HEK293 (cell line): ENCODE measurements at regions not wholly inside any gene's neighbourhood (a gene's known extent, or its start where the extent isn't known, plus 50 kb on each side); places are given as distances from the start of the nearest gene placed in this dataset.

Experiments used
- CTCF ChIA-PET: fragments of 350-600 bp; formaldehyde crosslinking; extraction: SDS; loops from one replicate; lab custom pipeline; 2021; ENCODE audit warnings: antibody characterized with exemption; lab: Yijun Ruan, JAX
- POLR2A ChIA-PET: fragments of 300-600 bp; formaldehyde crosslinking; extraction: SDS; loops from one replicate; lab custom pipeline; 2020; ENCODE audit warnings: antibody characterized with exemption, inconsistent platforms; lab: Yijun Ruan, JAX
- H3K27ac ChIP-seq: fragments of 200-500 bp; sonication (Bioruptor generic); 2 replicates; pipeline ENCODE4 v1.5.1; 2014; ENCODE audit warnings: low read depth, low read length, control low read depth, inconsistent platforms; ENCODE audit errors: extremely low read depth
- H3K36me3 ChIP-seq, 2 experiments: fragments of 200-500 bp in 1 of 2; sonication (Bioruptor generic) in 1 of 2; 1 replicate in 1 of 2; 2 replicates in 1 of 2; pipeline ENCODE4 v1.5.1; 2014 to 2017; ENCODE audit warnings: inconsistent platforms in 2 of 2, low read length in 2 of 2; ENCODE audit not compliant: control insufficient read depth in 2 of 2, insufficient read depth in 1 of 2
- H3K4me1 ChIP-seq: fragments of 200-500 bp; sonication (Bioruptor generic); 2 replicates; pipeline ENCODE4 v1.5.1; 2014; ENCODE audit warnings: mild to moderate bottlenecking, low read length, inconsistent platforms; ENCODE audit not compliant: control insufficient read depth, insufficient read depth
- H3K4me3 ChIP-seq: 2 replicates; pipeline ENCODE4 v1.5.1; 2011; ENCODE audit warnings: low read depth, mild to moderate bottlenecking, control low read depth, low read length, moderate library complexity
- H3K9me3 ChIP-seq: fragments of 200-500 bp; sonication (Bioruptor generic); 2 replicates; pipeline ENCODE4 v1.5.1; 2014; ENCODE audit warnings: low read depth, low read length, inconsistent platforms; ENCODE audit not compliant: control insufficient read depth, insufficient read depth
- HOXC10 ChIP-seq: sonication (generic); formaldehyde crosslinking; IDR thresholded peaks from 2 replicates; pipeline ENCODE4 v1.8.1; 2023; ENCODE audit warnings: mild to moderate bottlenecking, missing genetic modification reagents
- SCRT1 ChIP-seq: fragments of 450-650 bp; formaldehyde crosslinking; IDR thresholded peaks from 2 replicates; pipeline ENCODE4 v1.5.1; 2016; ENCODE audit warnings: missing biosample characterization, missing genetic modification characterization, borderline replicate concordance
- YY2 ChIP-seq: fragments of 450-650 bp; formaldehyde crosslinking; IDR thresholded peaks from 2 replicates; pipeline ENCODE4 v1.5.1; 2016; ENCODE audit warnings: missing biosample characterization, missing genetic modification characterization
- ZNF140 ChIP-seq: fragments of 450-650 bp; formaldehyde crosslinking; IDR thresholded peaks from 2 replicates; pipeline ENCODE4 v1.5.1; 2016; ENCODE audit warnings: missing biosample characterization, missing genetic modification characterization
- ZNF2 ChIP-seq: fragments of 450-650 bp; formaldehyde crosslinking; IDR thresholded peaks from 2 replicates; pipeline ENCODE4 v1.5.1; 2016; ENCODE audit warnings: missing biosample characterization, missing genetic modification characterization
- ZNF24 ChIP-seq: fragments of 450-650 bp; formaldehyde crosslinking; IDR thresholded peaks from 2 replicates; pipeline ENCODE4 v1.5.1; 2016; ENCODE audit warnings: missing biosample characterization, missing genetic modification characterization
- ZNF292 ChIP-seq: fragments of 450-650 bp; formaldehyde crosslinking; IDR thresholded peaks from 2 replicates; pipeline ENCODE4 v1.5.1; 2016; ENCODE audit warnings: low read depth, missing biosample characterization, missing genetic modification characterization, borderline replicate concordance
- ZNF350 ChIP-seq: fragments of 450-650 bp; formaldehyde crosslinking; IDR thresholded peaks from 2 replicates; pipeline ENCODE4 v1.5.0; 2017; ENCODE audit warnings: missing biosample characterization, mild to moderate bottlenecking, missing genetic modification characterization
- ZNF37A ChIP-seq: fragments of 450-650 bp; IDR thresholded peaks from 2 replicates; pipeline ENCODE4 v1.5.1; 2018; ENCODE audit warnings: missing biosample characterization, missing genetic modification characterization
- ZNF426 ChIP-seq: fragments of 450-650 bp; formaldehyde crosslinking; IDR thresholded peaks from 2 replicates; pipeline ENCODE4 v1.5.1; 2017; ENCODE audit warnings: missing biosample characterization, missing genetic modification characterization, mild to moderate bottlenecking, inconsistent platforms, moderate library complexity
- ZNF530 ChIP-seq: fragments of 450-650 bp; formaldehyde crosslinking; IDR thresholded peaks from 2 replicates; pipeline ENCODE4 v1.5.1; 2016; ENCODE audit warnings: low read depth, missing biosample characterization, missing genetic modification characterization
- ZNF544 ChIP-seq: fragments of 450-650 bp; formaldehyde crosslinking; IDR thresholded peaks from 2 replicates; pipeline ENCODE4 v1.5.0; 2017; ENCODE audit warnings: missing biosample characterization, missing genetic modification characterization
- ZNF561 ChIP-seq: fragments of 450-650 bp; IDR thresholded peaks from 2 replicates; pipeline ENCODE4 v1.5.1; 2018; ENCODE audit warnings: missing biosample characterization, missing genetic modification characterization, borderline replicate concordance
- ZNF600 ChIP-seq: fragments of 450-650 bp; formaldehyde crosslinking; IDR thresholded peaks from 2 replicates; pipeline ENCODE4 v1.5.1; 2016; ENCODE audit warnings: missing biosample characterization, missing genetic modification characterization
- ZNF626 ChIP-seq: fragments of 450-650 bp; sonication (Bioruptor Pico); formaldehyde crosslinking; IDR thresholded peaks from 2 replicates; pipeline ENCODE4 v1.5.1; 2018; ENCODE audit warnings: missing biosample characterization, missing genetic modification characterization, inconsistent platforms
- ZNF629 ChIP-seq: fragments of 450-650 bp; formaldehyde crosslinking; IDR thresholded peaks from 2 replicates; pipeline ENCODE4 v1.5.1; 2017; ENCODE audit warnings: missing biosample characterization, missing genetic modification characterization
- ZNF791 ChIP-seq: fragments of 450-650 bp; formaldehyde crosslinking; IDR thresholded peaks from 2 replicates; pipeline ENCODE4 v1.5.1; 2016; ENCODE audit warnings: missing biosample characterization, missing genetic modification characterization
- ZSCAN23 ChIP-seq: fragments of 450-650 bp; formaldehyde crosslinking; IDR thresholded peaks from 2 replicates; pipeline ENCODE4 v1.5.1; 2016; ENCODE audit warnings: missing biosample characterization, missing genetic modification characterization
- TF ChIP-seq, protein P1 (sequence below): fragments of 450-650 bp; formaldehyde crosslinking; IDR thresholded peaks from 2 replicates; pipeline ENCODE4 v1.5.1; 2016; ENCODE audit warnings: missing biosample characterization, missing genetic modification characterization, low read depth
- TF ChIP-seq, protein P2 (sequence below): fragments of 450-650 bp; formaldehyde crosslinking; optimal IDR thresholded peaks from 2 replicates; pipeline ENCODE3; 2016; ENCODE audit warnings: missing biosample characterization, mild to moderate bottlenecking, missing genetic modification characterization
- TF ChIP-seq, protein P3 (sequence below): fragments of 450-650 bp; formaldehyde crosslinking; IDR thresholded peaks from 2 replicates; pipeline ENCODE4 v1.5.1; 2016; ENCODE audit warnings: missing biosample characterization, missing genetic modification characterization
- TF ChIP-seq, protein P4 (sequence below): fragments of 450-650 bp; formaldehyde crosslinking; IDR thresholded peaks from 2 replicates; pipeline ENCODE4 v1.5.1; 2016; ENCODE audit warnings: missing biosample characterization, missing genetic modification characterization
- TF ChIP-seq, protein P5 (sequence below): fragments of 450-650 bp; formaldehyde crosslinking; IDR thresholded peaks from 2 replicates; pipeline ENCODE4 v1.5.1; 2016; ENCODE audit warnings: missing biosample characterization, missing genetic modification characterization

GRCh38 chr13:33582121-33582520 lies 235.8 kb upstream of the RFC3 start (continued):
- TF ChIP-seq SCRT1 (no peak), ZNF544 (tag by site-specific recombination) (no peak), ZNF426 (tag by site-specific recombination) (no peak)
- TF ChIP-seq, protein P1, sequence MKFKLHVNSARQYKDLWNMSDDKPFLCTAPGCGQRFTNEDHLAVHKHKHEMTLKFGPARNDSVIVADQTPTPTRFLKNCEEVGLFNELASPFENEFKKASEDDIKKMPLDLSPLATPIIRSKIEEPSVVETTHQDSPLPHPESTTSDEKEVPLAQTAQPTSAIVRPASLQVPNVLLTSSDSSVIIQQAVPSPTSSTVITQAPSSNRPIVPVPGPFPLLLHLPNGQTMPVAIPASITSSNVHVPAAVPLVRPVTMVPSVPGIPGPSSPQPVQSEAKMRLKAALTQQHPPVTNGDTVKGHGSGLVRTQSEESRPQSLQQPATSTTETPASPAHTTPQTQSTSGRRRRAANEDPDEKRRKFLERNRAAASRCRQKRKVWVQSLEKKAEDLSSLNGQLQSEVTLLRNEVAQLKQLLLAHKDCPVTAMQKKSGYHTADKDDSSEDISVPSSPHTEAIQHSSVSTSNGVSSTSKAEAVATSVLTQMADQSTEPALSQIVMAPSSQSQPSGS (tag by site-specific recombination), result no peak
- TF ChIP-seq, protein P2, sequence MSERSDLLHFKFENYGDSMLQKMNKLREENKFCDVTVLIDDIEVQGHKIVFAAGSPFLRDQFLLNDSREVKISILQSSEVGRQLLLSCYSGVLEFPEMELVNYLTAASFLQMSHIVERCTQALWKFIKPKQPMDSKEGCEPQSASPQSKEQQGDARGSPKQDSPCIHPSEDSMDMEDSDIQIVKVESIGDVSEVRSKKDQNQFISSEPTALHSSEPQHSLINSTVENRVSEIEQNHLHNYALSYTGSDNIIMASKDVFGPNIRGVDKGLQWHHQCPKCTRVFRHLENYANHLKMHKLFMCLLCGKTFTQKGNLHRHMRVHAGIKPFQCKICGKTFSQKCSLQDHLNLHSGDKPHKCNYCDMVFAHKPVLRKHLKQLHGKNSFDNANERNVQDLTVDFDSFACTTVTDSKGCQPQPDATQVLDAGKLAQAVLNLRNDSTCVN (tag by site-specific recombination), result no peak

GRCh38 chr13:33583398-33583797 lies 234.6 kb upstream of the RFC3 start:
- H3K27ac ChIP-seq, result no peak overlapping the region
- no peaks in the 10 kb centered on the region for H3K36me3 ChIP-seq
- POLR2A ChIA-PET, result no interaction called here
- no peak overlapping the region for H3K4me3 ChIP-seq
- H3K4me1 ChIP-seq, result no peaks in the 10 kb centered on the region
- TF ChIP-seq ZNF530 (tag by site-specific recombination), result no peak
- TF ChIP-seq, all 188 proteins: peak for 0
- no peaks in the 10 kb centered on the region for H3K9me3 ChIP-seq
- CTCF ChIA-PET, result no interaction called here

GRCh38 chr13:33590936-33591335 lies 227.0 kb upstream of the RFC3 start:
- ChIA-PET POLR2A (no interaction called here), CTCF (no interaction called here)
- Histone ChIP-seq H3K4me1 (no peaks in the 10 kb centered on the region), H3K4me3 (no peak overlapping the region), H3K9me3 (no peaks in the 10 kb centered on the region), H3K36me3 (no peaks in the 10 kb centered on the region), H3K27ac (no peak overlapping the region)
- no peak for TF ChIP-seq ZNF791 (tag by site-specific recombination)
- TF ChIP-seq ZNF626 (tag by site-specific recombination), result no peak
- no peak for TF ChIP-seq ZNF292 (tag by site-specific recombination)
- TF ChIP-seq ZNF2 (tag by site-specific recombination), result no peak
- TF ChIP-seq, protein P3, sequence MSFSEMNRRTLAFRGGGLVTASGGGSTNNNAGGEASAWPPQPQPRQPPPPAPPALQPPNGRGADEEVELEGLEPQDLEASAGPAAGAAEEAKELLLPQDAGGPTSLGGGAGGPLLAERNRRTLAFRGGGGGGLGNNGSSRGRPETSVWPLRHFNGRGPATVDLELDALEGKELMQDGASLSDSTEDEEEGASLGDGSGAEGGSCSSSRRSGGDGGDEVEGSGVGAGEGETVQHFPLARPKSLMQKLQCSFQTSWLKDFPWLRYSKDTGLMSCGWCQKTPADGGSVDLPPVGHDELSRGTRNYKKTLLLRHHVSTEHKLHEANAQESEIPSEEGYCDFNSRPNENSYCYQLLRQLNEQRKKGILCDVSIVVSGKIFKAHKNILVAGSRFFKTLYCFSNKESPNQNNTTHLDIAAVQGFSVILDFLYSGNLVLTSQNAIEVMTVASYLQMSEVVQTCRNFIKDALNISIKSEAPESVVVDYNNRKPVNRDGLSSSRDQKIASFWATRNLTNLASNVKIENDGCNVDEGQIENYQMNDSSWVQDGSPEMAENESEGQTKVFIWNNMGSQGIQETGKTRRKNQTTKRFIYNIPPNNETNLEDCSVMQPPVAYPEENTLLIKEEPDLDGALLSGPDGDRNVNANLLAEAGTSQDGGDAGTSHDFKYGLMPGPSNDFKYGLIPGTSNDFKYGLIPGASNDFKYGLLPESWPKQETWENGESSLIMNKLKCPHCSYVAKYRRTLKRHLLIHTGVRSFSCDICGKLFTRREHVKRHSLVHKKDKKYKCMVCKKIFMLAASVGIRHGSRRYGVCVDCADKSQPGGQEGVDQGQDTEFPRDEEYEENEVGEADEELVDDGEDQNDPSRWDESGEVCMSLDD (tag by site-specific recombination), result no peak
- no peak for TF ChIP-seq ZNF24
- TF ChIP-seq ZNF629, result no peak
- no peak for TF ChIP-seq YY2 (tag by site-specific recombination)
- TF ChIP-seq ZSCAN23 (tag by site-specific recombination), result no peak
- TF ChIP-seq ZNF600, result no peak
- no peak for TF ChIP-seq ZNF140 (tag by site-specific recombination)
- no peak for TF ChIP-seq ZNF561 (tag by site-specific recombination)
- TF ChIP-seq HOXC10 (CRISPR knock-in tag), result no peak
- TF ChIP-seq, protein P4, sequence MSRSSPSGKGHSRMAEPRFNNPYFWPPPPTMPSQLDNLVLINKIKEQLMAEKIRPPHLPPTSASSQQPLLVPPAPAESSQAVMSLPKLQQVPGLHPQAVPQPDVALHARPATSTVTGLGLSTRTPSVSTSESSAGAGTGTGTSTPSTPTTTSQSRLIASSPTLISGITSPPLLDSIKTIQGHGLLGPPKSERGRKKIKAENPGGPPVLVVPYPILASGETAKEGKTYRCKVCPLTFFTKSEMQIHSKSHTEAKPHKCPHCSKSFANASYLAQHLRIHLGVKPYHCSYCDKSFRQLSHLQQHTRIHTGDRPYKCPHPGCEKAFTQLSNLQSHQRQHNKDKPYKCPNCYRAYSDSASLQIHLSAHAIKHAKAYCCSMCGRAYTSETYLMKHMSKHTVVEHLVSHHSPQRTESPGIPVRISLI (tag by site-specific recombination), result no peak
- TF ChIP-seq, protein P5, sequence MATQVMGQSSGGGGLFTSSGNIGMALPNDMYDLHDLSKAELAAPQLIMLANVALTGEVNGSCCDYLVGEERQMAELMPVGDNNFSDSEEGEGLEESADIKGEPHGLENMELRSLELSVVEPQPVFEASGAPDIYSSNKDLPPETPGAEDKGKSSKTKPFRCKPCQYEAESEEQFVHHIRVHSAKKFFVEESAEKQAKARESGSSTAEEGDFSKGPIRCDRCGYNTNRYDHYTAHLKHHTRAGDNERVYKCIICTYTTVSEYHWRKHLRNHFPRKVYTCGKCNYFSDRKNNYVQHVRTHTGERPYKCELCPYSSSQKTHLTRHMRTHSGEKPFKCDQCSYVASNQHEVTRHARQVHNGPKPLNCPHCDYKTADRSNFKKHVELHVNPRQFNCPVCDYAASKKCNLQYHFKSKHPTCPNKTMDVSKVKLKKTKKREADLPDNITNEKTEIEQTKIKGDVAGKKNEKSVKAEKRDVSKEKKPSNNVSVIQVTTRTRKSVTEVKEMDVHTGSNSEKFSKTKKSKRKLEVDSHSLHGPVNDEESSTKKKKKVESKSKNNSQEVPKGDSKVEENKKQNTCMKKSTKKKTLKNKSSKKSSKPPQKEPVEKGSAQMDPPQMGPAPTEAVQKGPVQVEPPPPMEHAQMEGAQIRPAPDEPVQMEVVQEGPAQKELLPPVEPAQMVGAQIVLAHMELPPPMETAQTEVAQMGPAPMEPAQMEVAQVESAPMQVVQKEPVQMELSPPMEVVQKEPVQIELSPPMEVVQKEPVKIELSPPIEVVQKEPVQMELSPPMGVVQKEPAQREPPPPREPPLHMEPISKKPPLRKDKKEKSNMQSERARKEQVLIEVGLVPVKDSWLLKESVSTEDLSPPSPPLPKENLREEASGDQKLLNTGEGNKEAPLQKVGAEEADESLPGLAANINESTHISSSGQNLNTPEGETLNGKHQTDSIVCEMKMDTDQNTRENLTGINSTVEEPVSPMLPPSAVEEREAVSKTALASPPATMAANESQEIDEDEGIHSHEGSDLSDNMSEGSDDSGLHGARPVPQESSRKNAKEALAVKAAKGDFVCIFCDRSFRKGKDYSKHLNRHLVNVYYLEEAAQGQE (tag by site-specific recombination), result no peak
- no peak for TF ChIP-seq ZNF37A (tag by site-specific recombination)
- no peak for TF ChIP-seq ZNF350 (tag by site-specific recombination)
